GM12878 (cell line): ENCODE measurements at regions not wholly inside any gene's neighbourhood (a gene's known extent, or its start where the extent isn't known, plus 50 kb on each side); places are given as distances from the start of the nearest gene placed in this dataset.

Experiments used
- ATAC-seq: fragments of 200-7000 bp; cut with Tn5 transposase; 3 replicates; pipeline ENCODE4 v1.9.1; 2020; ENCODE audit warnings: mild to moderate bottlenecking, moderate library complexity
- BruUV-seq: library from RNA; stranded (reverse); fragments of 400-500 nt; replicated peaks from 2 replicates; lab custom pipeline; 2021; lab: Mats Ljungman, UMichigan
- CTCF ChIA-PET: fragments of 300-600 bp; sonication (Branson Sonifier 250); formaldehyde crosslinking; extraction: SDS; loops from one replicate; lab custom pipeline; 2021; ENCODE audit warnings: inconsistent platforms; lab: Yijun Ruan, JAX
- POLR2A ChIA-PET: fragments of 350-600 bp; formaldehyde crosslinking; extraction: SDS; loops from one replicate; lab custom pipeline; 2021; ENCODE audit warnings: inconsistent platforms; lab: Charles Lee
- RAD21 ChIA-PET: fragments of 300-600 bp; sonication (Branson Sonifier 250); formaldehyde crosslinking; loops from one replicate; lab custom pipeline; 2023; ENCODE audit warnings: antibody characterized with exemption; ENCODE audit not compliant: unreplicated experiment; lab: Charles Lee
- SMC1A ChIA-PET: fragments of 300-600 bp; sonication (Branson Sonifier 250); formaldehyde crosslinking; loops from one replicate; lab custom pipeline; 2023; ENCODE audit not compliant: unreplicated experiment, uncharacterized antibody; lab: Charles Lee
- DNase-seq: peaks from one replicate; pipeline ENCODE4 v3.0.0-alpha.2; 2011; ENCODE audit warnings: low read depth, low spot score
- FAIRE-seq: peaks from 3 replicates; lab custom pipeline; 2011; peaks lifted over from hg19 to GRCh38; lab: Jason Lieb, UNC
- H2AFZ ChIP-seq: 2 replicates; pipeline ENCODE4 v1.6.0; 2011; ENCODE audit warnings: low read depth, low read length, control low read depth; ENCODE audit not compliant: control insufficient read depth
- H3K27ac ChIP-seq: 2 replicates; pipeline ENCODE4 v1.5.1; 2011; ENCODE audit warnings: control low read depth; ENCODE audit not compliant: control insufficient read depth, insufficient read depth
- H3K27me3 ChIP-seq, 2 experiments: replicated peaks in 1 of 2; 2 replicates each; pipeline versions ENCODE4 v1.6.0 to v1.6.1; 2011; ENCODE audit warnings: low read length in 1 of 2; ENCODE audit not compliant: control insufficient read depth in 2 of 2, insufficient read depth in 2 of 2
- H3K36me3 ChIP-seq, 2 experiments: 2 replicates each; pipeline ENCODE4 v1.5.1; 2011; ENCODE audit warnings: low read length in 1 of 2; ENCODE audit not compliant: control insufficient read depth in 2 of 2, insufficient read depth in 2 of 2
- H3K4me1 ChIP-seq: 2 replicates; pipeline ENCODE4 v1.6.1; 2011; ENCODE audit warnings: mild to moderate bottlenecking, low read length, moderate library complexity, mixed read lengths; ENCODE audit not compliant: control insufficient read depth, insufficient read depth
- H3K4me2 ChIP-seq: 2 replicates; pipeline ENCODE4 v1.6.0; 2011; ENCODE audit warnings: control low read depth; ENCODE audit not compliant: control insufficient read depth, insufficient read depth
- H3K4me3 ChIP-seq: fragments of 200-600 bp; sonication (generic); 2 replicates; pipeline ENCODE4 v1.5.1; 2016
- H3K79me2 ChIP-seq: 2 replicates; pipeline ENCODE4 v1.6.0; 2011; ENCODE audit warnings: low read length; ENCODE audit not compliant: control insufficient read depth, insufficient read depth
- H3K9ac ChIP-seq: 2 replicates; pipeline ENCODE4 v1.8.0; 2011; ENCODE audit warnings: low read length, control low read depth, mixed read lengths; ENCODE audit not compliant: control insufficient read depth, insufficient read depth
- H3K9me3 ChIP-seq: replicated peaks from 3 replicates; pipeline ENCODE4 v1.5.1; 2011; ENCODE audit warnings: mild to moderate bottlenecking, low read length; ENCODE audit not compliant: control insufficient read depth, insufficient read depth
- H4K20me1 ChIP-seq: 2 replicates; pipeline ENCODE4 v1.6.0; 2011; ENCODE audit not compliant: control insufficient read depth, insufficient read depth
- BACH1 ChIP-seq: fragments of 450-650 bp; IDR thresholded peaks from 2 replicates; pipeline ENCODE4 v1.6.1; 2017; ENCODE audit warnings: mild to moderate bottlenecking, borderline replicate concordance
- CEBPB ChIP-seq, 2 experiments: fragments of 150-350 bp in 1 of 2; IDR thresholded peaks; 2 replicates each; pipeline ENCODE4 v1.6.1; 2012 to 2014; ENCODE audit warnings: low read depth in 2 of 2, low read length in 2 of 2, borderline replicate concordance in 1 of 2, inconsistent platforms in 1 of 2
- CHD4 ChIP-seq: fragments of 200-600 bp; sonication (generic); IDR thresholded peaks from 2 replicates; pipeline ENCODE4 v1.6.1; 2016; ENCODE audit warnings: mild to moderate bottlenecking
- JUND ChIP-seq: IDR thresholded peaks from 2 replicates; pipeline ENCODE4 v1.6.1; 2012; ENCODE audit warnings: low read depth, mild to moderate bottlenecking, low read length, improper control_type of control experiment, moderate library complexity
- KAT2A ChIP-seq: conservative IDR thresholded peaks from 2 replicates; pipeline ENCODE4 v1.6.1; 2011; ENCODE audit warnings: low read depth, low read length; ENCODE audit not compliant: control insufficient read depth
- MEF2B ChIP-seq: fragments of 450-650 bp; IDR thresholded peaks from 2 replicates; pipeline ENCODE4 v1.6.1; 2018; ENCODE audit warnings: mild to moderate bottlenecking, moderate library complexity; ENCODE audit not compliant: partially characterized antibody, poor library complexity, severe bottlenecking
- MTA2 ChIP-seq: fragments of 450-650 bp; IDR thresholded peaks from 2 replicates; pipeline ENCODE4 v1.6.1; 2016; ENCODE audit warnings: low read depth, mild to moderate bottlenecking, moderate library complexity
- NFYA ChIP-seq: IDR thresholded peaks from 2 replicates; pipeline ENCODE4 v1.6.1; 2011; ENCODE audit warnings: low read depth, mild to moderate bottlenecking, low read length, improper control_type of control experiment, borderline replicate concordance
- NR2F1 ChIP-seq: fragments of 450-650 bp; conservative IDR thresholded peaks from 2 replicates; pipeline ENCODE4 v1.6.1; 2017; ENCODE audit warnings: mild to moderate bottlenecking
- RCOR1 ChIP-seq: conservative IDR thresholded peaks from 2 replicates; pipeline ENCODE4 v1.6.1; 2012; ENCODE audit warnings: low read depth, low read length, improper control_type of control experiment
- SREBF1 ChIP-seq: IDR thresholded peaks from 2 replicates; pipeline ENCODE4 v1.6.1; 2012; ENCODE audit warnings: mild to moderate bottlenecking, low read length
- STAT3 ChIP-seq: IDR thresholded peaks from 2 replicates; pipeline ENCODE4 v1.6.1; 2011; ENCODE audit warnings: low read depth, low read length, improper control_type of control experiment
- TAF1 ChIP-seq: IDR thresholded peaks from 2 replicates; pipeline ENCODE4 v1.6.1; 2011; ENCODE audit warnings: mild to moderate bottlenecking, low read depth, low read length, borderline replicate concordance
- ZBED1 ChIP-seq: IDR thresholded peaks from 2 replicates; pipeline ENCODE4 v1.6.1; 2016; ENCODE audit warnings: borderline replicate concordance
- WGBS: methylation state at CpG from one replicate; pipeline ENCODE4 v1.1.6; 2016; ENCODE audit warnings: low lambda C conversion rate; ENCODE audit not compliant: insufficient replicate concordance, insufficient coverage; ENCODE audit errors: missing lambda C conversion rate; 5-methylcytosine and 5-hydroxymethylcytosine counted together
- in situ Hi-C: fragments of 300-500 bp; cut with MboI; formaldehyde crosslinking; loops from 9 replicates; pipeline ENCODE4 v1.14.3; 2018; ENCODE audit warnings: mixed read lengths
- intact Hi-C: fragments of 100-400 bp; cut with micrococcal nuclease; formaldehyde crosslinking; loops from one replicate; pipeline ENCODE4 v1.14.2; 2022; ENCODE audit not compliant: unreplicated experiment
- TF ChIP-seq, protein P1 (sequence below), 3 experiments: IDR thresholded peaks in 2 of 3; conservative IDR thresholded peaks in 1 of 3; 2 replicates each; pipeline ENCODE4 v1.5.1; 2011; ENCODE audit warnings: low read depth in 3 of 3, low read length in 3 of 3, mild to moderate bottlenecking in 3 of 3, control low read depth in 2 of 3, moderate library complexity in 2 of 3, inconsistent platforms in 1 of 3, mixed read lengths in 1 of 3; ENCODE audit not compliant: control insufficient read depth in 2 of 3, insufficient read depth in 1 of 3; ENCODE audit errors: extremely low read depth in 1 of 3

DNA sequence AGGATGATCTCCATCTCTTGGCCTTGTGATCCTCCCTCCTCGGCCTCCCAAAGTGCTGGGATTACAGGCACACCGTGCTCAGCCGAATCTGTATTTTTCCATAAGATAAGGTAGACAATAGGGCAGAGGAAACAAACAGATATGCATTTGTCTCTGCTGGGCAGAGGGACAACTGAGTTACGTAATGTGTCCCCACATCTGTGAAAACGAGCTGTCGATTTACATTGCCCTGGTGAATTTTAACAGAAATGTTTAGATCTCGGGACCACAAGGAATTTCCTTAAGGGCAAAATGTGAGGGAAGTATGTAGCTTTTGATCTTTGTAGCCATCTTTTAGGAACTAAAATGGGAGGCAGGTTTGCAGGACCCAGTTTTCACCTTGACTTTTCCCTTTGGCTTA lies 189.7 kb downstream of the TRIML1 start:
- POLR2A ChIA-PET = no interaction called here
- H4K20me1 ChIP-seq = no peaks in the 10 kb centered on the region
- intact Hi-C loops = no loop called here
- no peaks in the 10 kb centered on the region for H3K36me3 ChIP-seq
- 23% methylated on average over 7 of the region's 7 CpGs for WGBS
- no peak overlapping the region for H2AFZ ChIP-seq
- no peaks in the 10 kb centered on the region for H3K27me3 ChIP-seq
- no peaks in the 10 kb centered on the region; the same call in 2 of the 3 replicates for H3K9me3 ChIP-seq
- TF ChIP-seq BACH1 (no peak), ZBED1 (no peak), MEF2B (no peak), JUND (no peak), CHD4 (no peak), NR2F1 (no peak)
- TF ChIP-seq, all 136 proteins: peak for 0
- no TSS peak for BruUV-seq
- Histone ChIP-seq H3K27ac (no peak overlapping the region), H3K4me1 (no peaks in the 10 kb centered on the region), H3K4me3 (no peak overlapping the region), H3K79me2 (no peaks in the 10 kb centered on the region), H3K9ac (no peak overlapping the region), H3K4me2 (no peak overlapping the region)
- no peak for ATAC-seq
- no peak for FAIRE-seq
- in situ Hi-C loops = no loop called here
- DNase-seq = no peak
- RAD21 ChIA-PET = no interaction called here
- SMC1A ChIA-PET = no interaction called here
- CTCF ChIA-PET = no interaction called here

DNA sequence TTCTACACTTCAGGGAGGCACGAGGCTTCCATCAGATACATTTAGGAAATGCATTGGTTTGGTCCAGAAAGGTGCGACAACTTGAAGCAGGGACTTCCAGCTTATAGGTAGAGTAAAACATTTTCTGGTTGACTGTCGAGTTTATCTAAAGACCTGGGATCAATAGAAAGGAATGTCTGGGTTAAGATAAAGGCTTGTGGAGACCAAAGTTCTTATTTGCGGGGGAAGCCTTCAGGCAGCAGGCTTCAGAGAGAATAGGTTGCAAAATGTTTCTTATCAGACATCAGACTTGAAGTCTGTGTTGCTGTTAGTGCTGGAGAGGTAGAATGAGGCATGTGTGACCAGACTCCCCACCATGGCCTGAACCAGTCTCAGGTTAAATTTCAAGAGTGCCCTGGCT lies 190.3 kb downstream of the TRIML1 start:
- no peaks in the 10 kb centered on the region for H4K20me1 ChIP-seq
- in situ Hi-C loops (no loop called here), intact Hi-C loops (no loop called here)
- no peak overlapping the region for H2AFZ ChIP-seq
- no peaks in the 10 kb centered on the region for H3K36me3 ChIP-seq
- no peak overlapping the region for H3K27ac ChIP-seq
- FAIRE-seq (no peak), DNase-seq (no peak), ATAC-seq (no peak)
- H3K4me2 ChIP-seq = no peak overlapping the region
- H3K79me2 ChIP-seq = no peaks in the 10 kb centered on the region
- RAD21 ChIA-PET = no interaction called here
- POLR2A ChIA-PET = no interaction called here
- no peaks in the 10 kb centered on the region for H3K27me3 ChIP-seq
- no peak overlapping the region for H3K4me3 ChIP-seq
- CTCF ChIA-PET = no interaction called here
- no peaks in the 10 kb centered on the region; the same call in 2 of the 3 replicates for H3K9me3 ChIP-seq
- SMC1A ChIA-PET = no interaction called here
- H3K4me1 ChIP-seq = no peaks in the 10 kb centered on the region
- BruUV-seq = no TSS peak
- no peak overlapping the region for H3K9ac ChIP-seq
- WGBS = 29% methylated on average over 4 of the region's 4 CpGs
- TF ChIP-seq RCOR1 (no peak), NFYA (no peak), SREBF1 (no peak), KAT2A (no peak), TAF1 (no peak), MTA2 (no peak), STAT3 (no peak), CEBPB (IDR thresholded peaks at IDR 0.05; ENCODE audit: borderline replicate concordance in 1 of 2, low read depth in 2 of 2, low read length in 2 of 2) (no peak)
- TF ChIP-seq, protein P1, sequence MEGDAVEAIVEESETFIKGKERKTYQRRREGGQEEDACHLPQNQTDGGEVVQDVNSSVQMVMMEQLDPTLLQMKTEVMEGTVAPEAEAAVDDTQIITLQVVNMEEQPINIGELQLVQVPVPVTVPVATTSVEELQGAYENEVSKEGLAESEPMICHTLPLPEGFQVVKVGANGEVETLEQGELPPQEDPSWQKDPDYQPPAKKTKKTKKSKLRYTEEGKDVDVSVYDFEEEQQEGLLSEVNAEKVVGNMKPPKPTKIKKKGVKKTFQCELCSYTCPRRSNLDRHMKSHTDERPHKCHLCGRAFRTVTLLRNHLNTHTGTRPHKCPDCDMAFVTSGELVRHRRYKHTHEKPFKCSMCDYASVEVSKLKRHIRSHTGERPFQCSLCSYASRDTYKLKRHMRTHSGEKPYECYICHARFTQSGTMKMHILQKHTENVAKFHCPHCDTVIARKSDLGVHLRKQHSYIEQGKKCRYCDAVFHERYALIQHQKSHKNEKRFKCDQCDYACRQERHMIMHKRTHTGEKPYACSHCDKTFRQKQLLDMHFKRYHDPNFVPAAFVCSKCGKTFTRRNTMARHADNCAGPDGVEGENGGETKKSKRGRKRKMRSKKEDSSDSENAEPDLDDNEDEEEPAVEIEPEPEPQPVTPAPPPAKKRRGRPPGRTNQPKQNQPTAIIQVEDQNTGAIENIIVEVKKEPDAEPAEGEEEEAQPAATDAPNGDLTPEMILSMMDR (IDR thresholded peaks at IDR 0.05 in 2 of 3, conservative IDR thresholded peaks at IDR 0.05 in 1 of 3; ENCODE audit: control insufficient read depth in 2 of 3, extremely low read depth in 1 of 3, insufficient read depth in 1 of 3, low read depth in 3 of 3, low read length in 3 of 3) = no peak
